CD4-positive, alpha-beta T cell treated with Interleukin-4 for 4 hours (primary cell): ENCODE measurements at regions not wholly inside any gene's neighbourhood (a gene's known extent, or its start where the extent isn't known, plus 50 kb on each side); places are given as distances from the start of the nearest gene placed in this dataset.
"Not testable (repeated sequence)": the region's sequence is repeated elsewhere in the genome, so short reads cannot be mapped to it uniquely, and the experiment has no call there.

Experiments used
- DNase-seq: peaks from one replicate; pipeline ENCODE4 v3.0.0-alpha.2; 2020

DNA sequence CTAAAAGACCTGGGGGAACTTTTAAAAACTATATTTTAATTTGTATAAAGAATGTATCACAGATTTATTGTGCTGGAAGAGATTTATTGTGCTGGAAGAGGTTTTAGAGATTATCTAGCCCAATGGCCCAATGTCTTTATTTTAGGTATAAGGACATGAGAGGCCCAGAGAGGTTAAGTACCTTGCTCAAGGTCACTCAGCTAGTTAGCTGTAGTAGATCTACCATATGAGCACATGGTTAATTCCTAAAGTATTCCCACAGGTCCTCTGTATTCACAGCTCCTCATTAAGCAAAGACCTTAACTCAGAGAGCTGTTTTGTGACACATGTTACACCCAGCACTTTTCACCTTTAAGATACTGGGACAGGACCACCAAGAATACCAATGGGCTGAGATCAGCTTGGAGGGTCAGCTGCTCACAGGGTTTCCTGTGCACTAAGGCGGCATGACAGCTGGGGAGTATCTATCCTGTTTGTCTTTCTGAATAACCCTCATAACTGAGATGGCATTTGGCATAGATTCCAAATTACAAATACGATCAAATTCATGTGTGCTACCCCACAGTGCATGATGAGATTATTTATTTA lies 143.1 kb upstream of the TBL1XR1 start:
- DNase-seq = no peak

DNA sequence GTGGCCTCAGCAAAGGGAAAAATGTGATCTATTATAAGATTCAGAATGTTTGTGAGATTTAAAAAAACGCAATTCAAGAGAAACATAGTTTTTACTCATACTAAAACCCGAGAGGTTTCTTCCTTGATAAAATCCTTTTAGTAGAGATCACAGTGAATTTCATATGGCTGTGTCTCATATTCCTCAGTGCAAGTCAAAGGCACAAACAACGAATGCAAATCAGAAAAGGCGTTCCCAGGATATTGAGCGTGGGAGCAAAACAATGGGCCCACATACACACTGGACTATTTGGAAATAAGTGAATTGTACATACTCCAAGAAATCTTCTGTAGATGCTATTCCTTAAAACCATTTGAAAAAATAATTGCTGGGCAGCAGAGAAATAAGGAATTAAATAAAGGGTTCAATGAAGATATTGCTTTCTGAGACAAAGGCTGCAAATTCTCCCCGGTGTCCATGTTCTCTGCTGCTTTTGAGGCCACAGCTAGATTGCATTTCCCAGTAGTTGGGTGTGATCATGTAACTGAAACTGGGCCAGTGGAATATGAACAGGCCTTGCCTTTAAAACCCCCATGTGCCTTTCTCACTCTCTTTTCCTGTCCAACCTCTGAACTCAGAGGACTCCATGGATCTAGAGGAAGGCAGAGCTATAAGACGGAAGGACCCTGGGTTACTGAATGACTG lies 144.6 kb upstream of the TBL1XR1 start:
- DNase-seq = no peak

DNA sequence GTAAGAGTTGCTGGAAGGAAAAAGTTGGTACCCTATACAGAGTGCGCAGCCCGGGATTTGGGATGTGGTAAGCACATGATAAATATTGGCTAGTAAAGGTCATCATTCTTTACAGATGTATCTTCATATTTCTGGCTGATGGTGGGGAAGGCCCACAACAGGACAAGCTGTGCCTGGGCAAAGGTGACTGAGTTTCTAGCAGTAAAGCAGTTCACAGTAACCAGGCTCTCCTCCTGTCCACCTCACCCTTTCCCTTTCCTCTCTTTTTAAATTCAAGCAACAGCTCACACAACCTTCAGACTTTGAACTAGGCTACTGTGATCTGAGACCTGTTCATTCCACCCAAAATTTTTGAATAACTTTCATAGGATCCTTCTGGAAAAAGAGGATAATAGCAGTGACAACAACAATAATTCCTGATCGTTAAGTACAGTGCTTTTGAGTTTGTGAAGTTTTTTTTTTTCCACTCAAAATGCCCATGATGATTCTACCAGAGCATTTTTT lies 145.9 kb upstream of the TBL1XR1 start:
- DNase-seq = no peak

DNA sequence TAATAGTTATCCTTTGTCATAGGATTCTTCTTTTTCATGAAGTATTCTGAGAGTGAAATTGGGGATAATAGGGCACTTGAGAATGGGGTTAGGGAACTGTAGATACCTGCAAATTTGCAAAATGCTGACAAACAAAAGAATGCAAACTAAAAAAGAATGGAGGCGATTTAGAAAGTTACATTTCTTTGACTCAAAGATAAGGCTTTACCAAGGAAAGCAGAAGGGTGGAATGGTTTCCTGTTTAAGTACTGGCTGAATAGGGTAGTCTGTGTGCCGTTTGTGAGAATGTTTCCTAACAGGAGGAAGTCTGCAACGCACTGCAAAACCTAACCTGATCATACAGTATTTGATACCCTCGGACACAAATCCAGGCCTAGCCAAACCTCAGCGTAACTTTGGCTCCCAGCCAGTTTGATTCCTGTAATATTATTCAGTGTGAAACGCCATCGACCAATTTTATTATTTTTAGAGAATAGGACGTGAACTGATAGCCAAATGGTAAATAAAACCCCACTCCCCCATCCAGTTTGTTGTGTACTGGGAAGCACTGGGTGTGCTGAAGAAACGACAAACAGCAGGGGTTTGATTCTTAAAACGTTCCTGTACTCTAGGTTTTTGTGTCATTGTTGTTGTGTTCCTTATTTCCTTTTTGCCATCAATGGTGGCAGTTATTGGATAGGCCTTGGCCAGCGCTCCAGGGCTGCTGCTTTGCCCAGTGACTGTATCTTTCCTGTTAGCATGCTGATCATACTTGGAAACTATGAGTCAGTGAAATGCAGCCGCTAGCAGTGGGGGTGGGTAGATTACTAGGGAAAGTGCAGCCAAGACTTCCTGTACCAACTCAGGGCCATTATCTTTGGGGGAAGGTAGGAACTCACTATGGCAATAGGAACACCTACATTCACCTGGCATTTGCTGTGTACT lies 148.0 kb upstream of the TBL1XR1 start:
- peak; percentile 77 for DNase-seq

DNA sequence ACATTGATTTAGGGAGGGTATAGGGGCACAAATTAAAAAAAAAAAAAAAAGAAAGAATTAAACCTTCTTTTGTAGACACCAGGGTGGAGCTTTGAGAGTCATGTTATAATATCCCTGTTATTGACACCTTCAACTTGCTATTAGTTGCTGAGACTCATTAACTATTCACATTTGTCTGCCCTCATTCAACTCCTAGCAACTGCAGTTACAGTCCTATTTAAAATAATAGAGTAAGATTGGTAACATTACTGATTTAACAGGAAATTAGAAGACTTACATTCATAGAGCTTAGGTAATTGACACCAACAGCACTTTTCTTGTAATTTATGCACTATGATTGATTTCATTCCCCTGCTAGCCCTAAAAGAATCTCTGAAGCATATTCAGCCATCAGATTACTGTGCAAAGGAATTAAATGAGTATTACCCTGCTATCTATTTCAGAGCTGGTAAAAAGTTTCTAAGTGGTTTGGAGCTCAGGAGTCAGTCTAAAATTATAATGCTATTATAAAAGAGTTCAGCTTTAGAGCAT lies 148.8 kb upstream of the TBL1XR1 start:
- no peak for DNase-seq

DNA sequence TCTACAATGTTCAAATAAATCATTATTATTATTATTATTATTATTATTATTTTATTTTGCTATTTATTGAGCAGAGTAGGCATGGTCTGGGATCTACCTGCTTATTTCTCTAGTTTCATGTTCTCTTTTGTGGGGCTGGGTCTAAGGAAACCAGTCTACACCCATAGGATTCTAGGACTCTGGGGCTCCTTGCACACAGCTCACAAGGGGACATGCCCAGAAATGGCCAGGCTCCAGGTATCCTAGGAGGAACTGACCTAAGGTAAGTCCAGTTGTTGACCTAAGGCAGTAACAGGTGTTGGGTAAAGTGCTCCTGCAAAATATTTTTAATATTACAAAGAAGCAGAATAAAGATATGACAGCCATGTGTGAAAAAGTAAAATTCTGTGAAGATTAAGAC lies 149.6 kb upstream of the TBL1XR1 start:
- no peak for DNase-seq

DNA sequence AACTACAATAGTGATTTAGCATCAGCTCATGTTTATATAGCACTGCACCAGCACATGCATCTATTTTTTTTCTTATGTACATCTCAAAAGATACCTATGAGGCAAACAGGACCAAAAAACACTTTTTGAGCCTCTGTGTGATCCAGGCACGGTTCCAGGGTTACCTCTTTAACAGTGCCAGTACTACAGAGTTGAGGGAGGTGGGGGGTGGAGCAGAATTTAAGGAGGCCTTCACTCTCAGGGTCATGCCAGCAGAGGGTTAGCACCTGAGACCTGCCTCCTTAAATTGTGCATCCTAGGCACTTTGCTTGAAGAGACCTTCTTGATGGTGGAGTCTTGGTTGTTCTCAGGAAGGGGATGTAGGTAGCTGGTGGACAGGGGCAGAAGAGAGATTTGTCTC lies 150.3 kb upstream of the TBL1XR1 start:
- no peak for DNase-seq

DNA sequence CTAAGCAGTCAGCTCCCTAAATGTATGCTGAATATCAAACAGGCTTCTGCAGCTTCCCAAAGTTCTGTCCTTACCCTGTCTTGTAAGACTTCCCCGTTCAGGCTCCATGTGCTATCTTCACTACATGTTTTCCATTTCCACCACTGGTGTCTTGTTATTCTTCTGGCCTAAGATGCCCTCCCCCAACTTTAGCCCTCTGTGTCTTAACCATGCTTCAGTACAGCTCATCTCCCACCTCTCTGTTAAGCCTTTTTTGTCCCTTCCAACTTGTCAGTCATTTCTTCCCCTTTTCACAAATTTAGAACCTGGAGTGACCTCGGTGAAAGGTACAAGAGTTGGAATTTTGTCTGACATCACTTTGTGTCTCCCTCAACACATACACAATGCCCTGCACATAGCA lies 151.7 kb upstream of the TBL1XR1 start:
- DNase-seq = no peak

DNA sequence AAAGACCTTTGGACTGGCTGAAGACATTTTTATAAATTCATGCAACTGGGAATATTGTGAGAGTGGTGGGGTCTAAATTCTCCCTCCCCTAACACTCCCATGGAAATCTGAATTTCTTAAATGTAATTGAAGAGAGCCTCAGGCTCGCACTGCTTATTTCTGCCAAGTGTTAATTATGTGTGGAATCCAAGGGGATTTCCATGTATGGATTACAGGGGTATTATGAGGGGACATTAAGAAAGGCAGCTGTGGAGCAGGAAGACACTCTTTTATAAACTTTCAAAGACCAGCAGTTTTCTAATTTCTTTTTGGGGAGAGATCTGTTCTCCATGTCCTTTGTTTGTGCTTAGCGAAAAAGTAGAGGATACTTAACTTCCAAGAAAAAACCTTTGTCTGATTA lies 152.1 kb upstream of the TBL1XR1 start:
- DNase-seq = no peak

DNA sequence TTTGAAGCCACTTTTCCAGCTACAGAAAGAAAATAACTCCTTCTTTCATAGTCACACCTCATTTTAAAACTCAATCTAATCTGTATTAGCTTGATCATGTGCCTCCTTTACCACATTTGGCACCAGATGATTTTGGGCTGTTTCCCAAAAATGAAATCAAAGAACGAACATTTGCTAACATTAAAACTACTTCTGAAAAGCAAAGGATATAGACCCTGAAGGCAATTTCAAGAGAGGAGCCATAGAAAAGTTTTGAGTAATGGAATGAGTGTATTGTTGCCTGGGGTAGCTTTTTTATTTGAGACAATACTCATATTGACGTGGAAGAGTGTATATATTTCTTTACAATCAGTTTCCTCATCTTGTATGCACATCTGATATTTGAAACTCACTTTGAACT lies 152.8 kb upstream of the TBL1XR1 start:
- DNase-seq = no peak

DNA sequence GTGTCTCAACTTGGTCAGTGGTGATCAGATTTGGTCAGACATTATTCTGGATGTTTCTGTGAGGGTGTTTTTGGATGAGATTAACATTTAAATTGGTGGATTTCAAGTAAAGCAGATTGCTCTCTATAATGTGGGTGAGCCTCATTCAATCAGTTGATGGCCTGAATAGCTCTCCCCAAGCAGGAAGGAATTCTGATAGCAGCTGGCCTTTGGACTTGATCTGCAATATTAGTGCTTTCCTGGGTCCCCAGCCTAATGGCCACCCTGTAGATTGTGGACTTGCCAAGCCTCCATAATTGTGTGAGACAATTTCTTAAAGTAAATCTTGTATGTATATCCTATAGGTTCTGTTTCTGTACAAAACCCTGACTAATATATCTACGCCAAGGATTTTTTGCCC lies 153.9 kb upstream of the TBL1XR1 start:
- no peak for DNase-seq

DNA sequence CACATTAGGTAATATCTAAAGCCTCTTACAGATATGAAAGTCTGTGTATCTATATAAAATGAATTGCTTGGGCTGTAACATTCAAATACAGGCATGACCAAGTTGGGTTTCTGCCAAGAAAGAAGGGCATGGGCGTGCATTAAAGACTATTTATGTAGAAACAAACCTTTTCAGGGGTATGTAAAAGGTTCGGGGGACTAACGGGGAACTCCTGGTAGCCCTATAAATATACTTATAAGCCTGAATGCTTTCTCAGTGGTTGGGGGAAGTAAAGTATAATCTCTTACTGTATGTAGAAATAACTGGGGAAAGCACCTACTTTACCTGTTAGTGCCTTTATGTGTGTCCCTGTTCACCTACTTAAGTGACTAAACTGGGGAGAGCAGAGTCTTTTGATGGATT lies 154.5 kb upstream of the TBL1XR1 start:
- no peak for DNase-seq

DNA sequence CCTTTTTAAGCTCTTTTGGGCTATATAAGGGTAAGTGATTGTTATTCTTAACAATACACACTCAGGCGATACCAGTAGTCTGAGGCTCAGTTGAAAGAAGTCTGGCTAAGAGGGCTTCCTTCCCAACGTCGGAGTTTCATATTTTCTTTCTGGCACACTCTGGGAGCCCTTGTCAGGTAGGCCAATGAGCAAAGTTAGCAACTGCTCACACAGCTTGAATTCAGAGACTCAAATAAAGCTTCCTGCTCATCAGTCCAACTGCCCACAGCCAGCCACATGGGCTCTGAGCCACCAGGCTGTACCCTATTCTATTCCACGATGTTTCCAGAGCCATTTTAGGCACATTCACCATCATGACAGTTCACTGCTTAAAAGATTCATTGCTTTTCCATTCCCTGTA lies 155.1 kb upstream of the TBL1XR1 start:
- no peak for DNase-seq

DNA sequence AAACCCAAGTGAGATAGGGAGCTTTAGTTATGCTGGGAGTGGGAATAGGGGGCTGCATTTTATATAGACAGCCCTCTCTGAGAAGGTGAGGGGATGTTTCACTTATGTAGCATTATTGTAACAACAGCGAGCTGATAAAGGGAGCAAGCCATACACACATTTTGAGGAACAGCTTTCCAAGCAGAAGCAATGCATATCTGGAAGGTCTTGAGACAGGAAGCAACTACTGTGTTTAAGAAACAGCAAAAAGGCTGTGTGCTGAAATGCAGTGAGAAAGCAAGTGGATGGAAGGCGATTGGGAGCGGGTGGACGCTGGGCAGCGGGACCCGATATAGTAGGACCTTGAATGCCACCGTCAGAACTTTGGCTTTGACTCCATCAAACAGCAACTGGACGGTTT lies 155.9 kb upstream of the TBL1XR1 start:
- no peak for DNase-seq

DNA sequence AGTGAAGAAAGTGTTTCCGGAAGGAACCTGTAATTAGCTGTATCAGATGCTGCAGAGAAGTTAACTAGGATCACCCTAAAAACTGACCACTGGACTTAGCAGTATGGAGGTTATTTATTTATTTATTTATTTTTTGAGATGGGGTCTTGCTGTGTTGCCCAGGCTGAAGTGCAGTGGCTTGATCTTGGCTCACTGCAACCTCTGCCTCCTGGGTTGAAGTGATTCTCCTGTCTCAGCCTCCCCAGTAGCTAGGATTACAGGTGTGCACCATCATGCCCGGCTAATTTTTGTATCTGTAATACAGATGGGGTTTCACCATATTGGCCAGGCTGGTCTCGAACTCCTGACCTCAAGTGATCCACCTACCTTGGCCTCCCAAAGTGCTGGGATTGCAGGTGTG lies 156.6 kb upstream of the TBL1XR1 start:
- DNase-seq = not testable (repeated sequence)

DNA sequence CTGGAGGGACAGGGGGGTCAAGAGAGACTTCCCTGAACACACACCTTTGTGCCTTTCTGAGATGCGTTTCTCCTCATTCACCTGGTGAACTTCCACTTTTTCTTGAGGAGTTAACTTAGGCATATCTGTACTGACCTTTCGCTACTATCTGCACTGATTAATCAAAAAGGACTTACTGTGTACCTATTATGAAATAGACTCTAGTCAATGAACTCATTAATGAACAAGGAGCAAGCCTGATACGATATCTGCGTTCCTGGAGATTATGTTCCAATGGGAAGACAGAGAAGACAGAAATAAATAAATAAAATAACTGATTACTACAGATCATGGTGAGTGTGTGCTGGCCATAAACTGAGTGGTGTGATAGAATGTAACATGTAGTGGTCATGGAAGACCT lies 157.2 kb upstream of the TBL1XR1 start:
- DNase-seq = no peak

DNA sequence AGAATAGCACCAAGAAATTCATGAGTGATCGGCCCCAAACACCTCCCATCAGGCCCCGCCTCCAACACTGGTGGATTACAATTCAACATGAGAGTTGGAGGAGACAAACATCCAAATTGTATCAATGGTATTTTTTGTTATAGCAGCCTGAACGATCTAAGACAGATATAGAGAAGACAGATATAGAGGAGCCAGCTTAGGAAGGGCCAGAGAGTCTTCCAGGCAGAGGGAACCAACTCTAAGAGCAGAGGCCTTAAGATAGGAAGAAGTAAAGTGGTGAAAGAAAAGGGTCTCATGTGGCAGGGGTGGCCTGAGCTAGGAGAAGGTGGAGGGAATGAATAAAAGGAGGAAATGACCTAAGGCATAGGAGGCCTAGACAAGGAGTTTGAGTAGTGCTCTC lies 158.8 kb upstream of the TBL1XR1 start:
- DNase-seq = no peak

DNA sequence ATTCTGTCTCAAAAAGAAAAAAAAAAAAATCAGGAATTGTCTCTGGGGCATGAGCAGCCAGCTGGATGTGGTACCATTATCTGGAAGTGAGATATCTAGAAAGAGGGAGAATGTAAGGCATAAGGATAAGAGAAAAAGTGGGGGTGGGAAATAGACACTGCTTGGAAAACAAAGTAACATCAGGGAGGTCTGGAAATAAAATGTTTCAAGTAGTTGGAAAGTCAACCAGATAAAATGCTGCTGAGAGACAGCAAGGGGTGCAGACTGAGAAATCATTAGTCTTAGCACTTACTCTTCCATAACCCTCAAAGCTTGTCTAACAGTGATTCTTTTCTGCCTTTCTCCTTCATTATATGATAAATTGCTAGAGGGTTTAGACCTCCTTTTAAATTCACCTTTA lies 159.7 kb upstream of the TBL1XR1 start:
- DNase-seq = no peak

DNA sequence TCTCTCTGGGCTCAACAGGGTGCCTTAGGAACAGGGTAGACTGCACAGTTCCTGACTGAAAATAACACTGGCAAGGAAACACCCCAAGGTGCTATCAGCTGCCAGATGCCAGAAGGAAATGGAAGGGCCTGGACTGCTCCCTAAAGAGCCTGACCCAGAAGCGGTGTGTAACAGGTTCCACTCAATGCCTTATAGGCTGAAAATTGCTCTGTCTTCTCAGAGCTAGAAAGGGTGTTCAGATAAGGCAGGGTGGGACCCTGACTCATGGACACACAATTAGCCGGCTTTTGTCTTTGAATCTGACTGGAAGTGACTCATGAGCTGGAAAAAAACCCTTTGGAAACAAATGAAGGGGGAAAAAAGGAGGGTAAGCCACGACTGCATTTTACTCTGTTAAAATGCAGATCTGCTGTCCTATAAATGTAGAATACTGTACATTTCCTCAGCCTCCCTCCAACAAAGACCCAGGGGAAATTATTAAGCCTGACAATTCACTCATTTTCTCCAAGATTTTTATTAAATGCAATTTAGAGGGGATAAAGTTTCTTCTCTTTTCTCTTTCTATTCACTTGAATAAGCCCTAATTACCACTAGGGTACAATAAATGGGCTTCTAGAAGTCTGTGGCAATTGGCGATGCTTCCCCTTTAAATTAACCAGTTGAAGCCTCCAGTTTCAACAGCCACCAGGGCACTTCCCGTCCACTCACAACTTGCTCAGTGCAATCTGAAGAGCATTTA lies 160.2 kb upstream of the TBL1XR1 start:
- DNase-seq = no peak

DNA sequence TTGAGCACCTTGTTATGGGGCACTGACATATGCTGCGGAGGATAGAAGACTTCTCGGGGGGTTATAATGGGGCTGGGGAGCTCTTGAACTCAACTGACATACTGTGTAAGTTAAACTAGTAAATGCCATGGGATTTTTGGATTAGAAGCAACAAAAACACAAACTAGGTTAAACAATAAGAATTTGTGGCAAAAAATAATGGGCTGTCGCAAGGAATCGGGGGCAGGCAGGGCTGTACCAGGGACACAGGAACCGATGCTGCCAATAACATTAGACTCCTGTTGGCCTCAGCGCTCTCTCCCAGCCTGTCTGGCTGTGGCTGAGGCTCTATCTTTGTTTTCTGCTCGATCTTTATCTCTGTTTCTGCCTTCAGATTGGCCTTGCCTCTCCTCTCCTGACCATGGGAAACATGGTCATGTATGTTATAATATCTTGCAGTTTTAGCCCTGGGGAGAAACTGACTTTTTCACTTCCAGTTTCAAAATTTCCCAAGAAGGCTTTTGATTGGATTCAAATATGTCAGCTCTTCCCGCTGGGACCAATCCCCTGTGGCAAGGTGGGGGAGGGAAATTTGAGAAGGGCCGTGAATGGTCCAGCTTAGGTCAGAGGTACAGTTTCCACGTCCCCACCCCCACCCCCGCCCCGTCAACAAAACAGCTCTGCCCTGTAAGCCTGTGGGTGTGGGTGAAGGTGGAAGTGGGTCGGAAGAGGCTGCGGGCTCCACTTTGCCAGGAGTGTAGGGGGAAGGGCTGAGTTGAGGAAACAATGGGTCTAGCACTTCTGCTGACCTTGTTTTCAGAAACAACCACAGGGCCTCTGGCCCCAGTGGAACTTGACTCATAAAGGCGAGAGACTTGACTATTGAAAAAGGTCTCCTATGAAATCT lies 161.1 kb upstream of the TBL1XR1 start:
- peak; percentile 85 for DNase-seq

DNA sequence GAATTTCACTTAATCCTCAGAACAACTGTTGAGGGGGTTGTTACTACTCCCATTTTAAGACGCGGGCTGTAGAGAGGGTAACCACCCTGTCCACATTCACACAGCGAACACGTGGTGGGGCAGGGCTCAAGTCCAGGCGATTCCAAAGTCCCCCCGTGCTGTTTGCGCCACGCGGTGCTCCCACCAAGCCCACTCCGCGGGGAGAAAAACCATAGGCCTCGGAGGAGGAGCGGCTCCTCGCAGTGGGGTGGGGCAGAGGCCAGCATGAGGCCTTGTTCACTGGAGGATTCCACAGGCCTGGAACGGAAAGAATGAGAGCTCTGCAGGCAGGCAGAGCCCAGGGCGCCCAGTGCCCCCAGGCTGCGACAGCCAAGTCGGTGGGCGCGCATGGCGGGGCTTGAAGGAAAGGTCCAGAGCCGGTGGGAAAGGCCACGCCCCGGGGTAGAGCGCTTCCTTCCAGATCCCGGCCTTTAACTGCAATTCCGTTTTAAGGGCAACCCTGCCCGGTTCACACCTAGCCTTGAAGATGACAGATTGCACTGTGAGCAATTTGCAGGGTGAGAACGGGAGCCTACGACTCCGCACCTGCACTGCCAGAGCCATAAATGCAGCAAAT lies 161.8 kb upstream of the TBL1XR1 start:
- DNase-seq = peak; percentile 59
